Common myeloid progenitor, CD34-positive (primary cell): ENCODE measurements at regions not wholly inside any gene's neighbourhood (a gene's known extent, or its start where the extent isn't known, plus 50 kb on each side); places are given as distances from the start of the nearest gene placed in this dataset.

Experiments
- CTCF ChIA-PET: fragments of 350-600 bp; sonication (Branson Sonifier 250); formaldehyde crosslinking; loops from one replicate; lab custom pipeline; 2021; ENCODE audit warnings: antibody characterized with exemption; lab: Charles Lee
- POLR2A ChIA-PET: fragments of 350-600 bp; sonication (Branson Sonifier 250); formaldehyde crosslinking; loops from one replicate; lab custom pipeline; 2021; ENCODE audit warnings: antibody characterized with exemption; lab: Charles Lee
- DNase-seq, 3 donors: peaks; one replicate each; pipeline versions ENCODE4 v3.0.0 to v3.0.0-alpha.2; 2013
- H3K27ac ChIP-seq, 2 experiments: 1 replicate in 1 of 2; 2 replicates in 1 of 2; pipeline ENCODE4 v1.7.0; 2013; ENCODE audit warnings: inconsistent platforms in 2 of 2, low read length in 2 of 2, mild to moderate bottlenecking in 2 of 2, low read depth in 1 of 2, moderate library complexity in 1 of 2; ENCODE audit not compliant: severe bottlenecking in 2 of 2, insufficient read depth in 1 of 2, poor library complexity in 1 of 2
- H3K27me3 ChIP-seq, 5 experiments: replicated peaks in 2 of 5; 1 replicate in 3 of 5; 2 replicates in 2 of 5; pipeline versions ENCODE4 v1.6.1 to v1.7.0; 2013; ENCODE audit warnings: low read length in 4 of 5, mild to moderate bottlenecking in 2 of 5, moderate library complexity in 2 of 5, inconsistent platforms in 1 of 5; ENCODE audit not compliant: insufficient read depth in 5 of 5, control insufficient read depth in 4 of 5
- H3K36me3 ChIP-seq, 4 experiments: 1 replicate in 2 of 4; 2 replicates in 2 of 4; pipeline versions ENCODE4 v1.6.1 to v1.7.0; 2013; ENCODE audit warnings: low read length in 3 of 4, control low read depth in 1 of 4, mild to moderate bottlenecking in 1 of 4; ENCODE audit not compliant: control insufficient read depth in 4 of 4, insufficient read depth in 4 of 4
- H3K4me1 ChIP-seq, 4 experiments: 1 replicate in 3 of 4; 2 replicates in 1 of 4; pipeline versions ENCODE4 v1.6.1 to v1.7.1; 2013; ENCODE audit warnings: low read length in 3 of 4, mild to moderate bottlenecking in 3 of 4, control low read depth in 1 of 4, inconsistent platforms in 1 of 4, moderate library complexity in 1 of 4; ENCODE audit not compliant: control insufficient read depth in 4 of 4, insufficient read depth in 4 of 4; ENCODE audit errors: control extremely low read depth in 1 of 4
- H3K4me3 ChIP-seq, 7 experiments: 1 replicate in 4 of 7; 2 replicates in 3 of 7; pipeline versions ENCODE4 v1.5.1 to v1.7.0; 2013; ENCODE audit warnings: mild to moderate bottlenecking in 7 of 7, low read length in 6 of 7, moderate library complexity in 6 of 7, inconsistent platforms in 2 of 7, low read depth in 2 of 7, control low read depth in 1 of 7; ENCODE audit not compliant: insufficient read depth in 4 of 7, control insufficient read depth in 1 of 7; ENCODE audit errors: extremely low read depth in 1 of 7
- H3K9me3 ChIP-seq, 5 experiments: 1 replicate in 4 of 5; 2 replicates in 1 of 5; pipeline versions ENCODE4 v1.6.1 to v1.7.1; 2013; ENCODE audit warnings: low read length in 4 of 5, mild to moderate bottlenecking in 2 of 5, inconsistent platforms in 1 of 5, low read depth in 1 of 5, moderate library complexity in 1 of 5; ENCODE audit not compliant: control insufficient read depth in 4 of 5, insufficient read depth in 2 of 5; ENCODE audit errors: control extremely low read depth in 1 of 5
- WGBS: methylation state at CpG from one replicate; pipeline ENCODE4 v1.1.5; 2013; ENCODE audit not compliant: insufficient coverage; 5-methylcytosine and 5-hydroxymethylcytosine counted together

- no peaks in the 10 kb centered on the region for H3K36me3 ChIP-seq
- H3K27ac ChIP-seq: no peak overlapping the region
- H3K9me3 ChIP-seq: peaks cover 0 to 25% (median 7%) of the 10 kb centered on the region in 5 experiments
- CTCF ChIA-PET: no interaction called here
- H3K4me3 ChIP-seq: no peak overlapping the region
- peaks cover 0 to 30% (median 3%) of the 10 kb centered on the region in 5 experiments for H3K27me3 ChIP-seq
- no peaks in the 10 kb centered on the region for H3K4me1 ChIP-seq
- DNase-seq: no peak
- 97% methylated on average over 9 of the region's 11 CpGs for WGBS
- POLR2A ChIA-PET: no interaction called here
These were observed 504.6 kb downstream of the BRD1 start for GRCh38 chr22:49322861-49323622.

DNA sequence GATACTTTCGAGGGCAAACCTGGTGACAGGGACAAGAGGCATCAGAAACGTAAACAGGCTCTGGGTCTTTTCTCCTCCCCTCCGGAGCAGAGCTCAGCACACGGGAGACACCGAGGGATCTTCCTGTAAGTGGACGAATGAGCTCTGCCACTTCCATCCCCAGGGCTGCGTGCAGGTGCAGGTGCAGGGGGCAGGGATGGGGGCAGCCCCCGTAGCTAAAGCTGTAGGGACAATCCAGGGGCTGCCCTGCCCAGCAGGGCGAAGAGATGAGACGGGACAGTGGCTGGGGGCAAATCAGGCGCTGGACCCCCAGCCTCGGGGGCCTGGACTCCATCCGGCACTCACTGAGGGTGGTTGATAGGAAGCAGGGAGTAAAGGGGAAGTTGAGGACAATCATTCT lies 505.4 kb downstream of the BRD1 start:
- Histone ChIP-seq H3K27me3 (peaks cover 0 to 30% (median 4%) of the 10 kb centered on the region in 5 experiments), H3K36me3 (no peaks in the 10 kb centered on the region), H3K9me3 (peaks cover 0 to 21% (median 4%) of the 10 kb centered on the region in 5 experiments), H3K27ac (no peak overlapping the region), H3K4me1 (no peaks in the 10 kb centered on the region), H3K4me3 (no peak overlapping the region)
- WGBS: 95% methylated on average over 12 of the region's 13 CpGs
- no peak for DNase-seq
- CTCF ChIA-PET: interaction anchor here (1.4 kb wide), 1 partner anchor 19 kb away, joined by 3 read pairs; no protein-coding TSS in a partner anchor
- POLR2A ChIA-PET: no interaction called here

- no peaks in the 10 kb centered on the region for H3K4me1 ChIP-seq
- ChIA-PET POLR2A (no interaction called here), CTCF (interaction anchor here (1.4 kb wide), 1 partner anchor 19 kb away, joined by 3 read pairs; no protein-coding TSS in a partner anchor)
- no peak for DNase-seq
- H3K36me3 ChIP-seq: no peaks in the 10 kb centered on the region
- no peak overlapping the region for H3K4me3 ChIP-seq
- peaks cover 0 to 33% (median 7%) of the 10 kb centered on the region in 5 experiments for H3K27me3 ChIP-seq
- H3K27ac ChIP-seq: no peak overlapping the region
- peaks cover 0 to 14% (median 4%) of the 10 kb centered on the region in 5 experiments for H3K9me3 ChIP-seq
- 86% methylated on average over 33 of the region's 33 CpGs for WGBS
These were observed 506.1 kb downstream of the BRD1 start for GRCh38 chr22:49321477-49322055.

- Histone ChIP-seq H3K27ac (no peak overlapping the region), H3K4me1 (no peaks in the 10 kb centered on the region), H3K9me3 (peaks cover 0 to 10% (median 4%) of the 10 kb centered on the region in 5 experiments), H3K4me3 (no peak overlapping the region), H3K27me3 (peaks cover 2 to 38% (median 9%) of the 10 kb centered on the region in 5 experiments), H3K36me3 (no peaks in the 10 kb centered on the region)
- ChIA-PET CTCF (interaction anchor here (1.4 kb wide), 1 partner anchor 18 kb away, joined by 3 read pairs; no protein-coding TSS in a partner anchor), POLR2A (no interaction called here)
- DNase-seq: no peak
- 87% methylated on average over 14 of the region's 29 CpGs for WGBS
These were observed 506.8 kb downstream of the BRD1 start for GRCh38 chr22:49320714-49321476.

GRCh38 chr22:49317369-49317768 lies 510.3 kb downstream of the BRD1 start:
- DNase-seq: no peak
- H3K36me3 ChIP-seq: no peaks in the 10 kb centered on the region
- H3K4me1 ChIP-seq: no peaks in the 10 kb centered on the region
- H3K4me3 ChIP-seq: no peak overlapping the region
- WGBS: no CpG with 5 or more reads among the region's 5 CpGs
- ChIA-PET CTCF (no interaction called here), POLR2A (no interaction called here)
- peaks cover 5 to 52% (median 18%) of the 10 kb centered on the region in 5 experiments for H3K27me3 ChIP-seq
- no peak overlapping the region for H3K27ac ChIP-seq
- no peaks in the 10 kb centered on the region for H3K9me3 ChIP-seq

GRCh38 chr22:49312601-49313000 lies 515.1 kb downstream of the BRD1 start:
- Histone ChIP-seq H3K36me3 (no peaks in the 10 kb centered on the region), H3K4me3 (no peak overlapping the region), H3K4me1 (no peaks in the 10 kb centered on the region), H3K27me3 (peaks cover 9 to 45% (median 17%) of the 10 kb centered on the region in 5 experiments), H3K27ac (no peak overlapping the region), H3K9me3 (no peaks in the 10 kb centered on the region)
- ChIA-PET CTCF (no interaction called here), POLR2A (no interaction called here)
- DNase-seq: no peak
- WGBS: 86% methylated on average over 1 of the region's 2 CpGs
